ENCODE measurements at regions not wholly inside any gene's neighbourhood (a gene's known extent, or its start where the extent isn't known, plus 50 kb on each side); places are given as distances from the start of the nearest gene placed in this dataset.

GRCh38 chr19:46920362-46920761, 59.6 kb downstream of the ARHGAP35 start:
- H3K9ac ChIP-seq (ENCODE audit: low read depth, low read length, poor library complexity, severe bottlenecking), result no peak overlapping the region
- no peaks in the 10 kb centered on the region; the same call in 1 of the 2 replicates for H3F3A ChIP-seq (ENCODE audit: low read depth)
- H3K79me2 ChIP-seq (ENCODE audit: insufficient read depth, low read length), result peaks cover 64% of the 10 kb centered on the region
- no peaks in the 10 kb centered on the region for H3K27me3 ChIP-seq (ENCODE audit: insufficient read depth, low read length, poor library complexity, severe bottlenecking)
- H3K9me3 ChIP-seq (ENCODE audit: insufficient read depth, low read depth, low read length), result no peaks in the 10 kb centered on the region
- H4K20me1 ChIP-seq (ENCODE audit: insufficient read depth, low read length, poor library complexity, severe bottlenecking), result peaks cover 13% of the 10 kb centered on the region
- no peak overlapping the region for H3K4me3 ChIP-seq (ENCODE audit: low read length, poor library complexity, severe bottlenecking)
- H3K4me1 ChIP-seq (ENCODE audit: insufficient read depth, low read length, poor library complexity, severe bottlenecking), result peaks cover 14% of the 10 kb centered on the region
- H2AFZ ChIP-seq (ENCODE audit: low read length), result no peak overlapping the region
- no peak overlapping the region for H3K4me2 ChIP-seq (ENCODE audit: low read depth, low read length, poor library complexity, severe bottlenecking)
- TF ChIP-seq CTCF (conservative IDR thresholded peaks at IDR 0.05; ENCODE audit: low read length) (no peak), EZH2phosphoT487 (IDR thresholded peaks at IDR 0.05; ENCODE audit: borderline replicate concordance) (no peak)
- peaks cover 45% of the 10 kb centered on the region for H3K36me3 ChIP-seq (ENCODE audit: insufficient read depth, low read length)
- H3K9me2 ChIP-seq (replicated peaks; ENCODE audit: low read depth, low read length), result no peaks in the 10 kb centered on the region

DNA sequence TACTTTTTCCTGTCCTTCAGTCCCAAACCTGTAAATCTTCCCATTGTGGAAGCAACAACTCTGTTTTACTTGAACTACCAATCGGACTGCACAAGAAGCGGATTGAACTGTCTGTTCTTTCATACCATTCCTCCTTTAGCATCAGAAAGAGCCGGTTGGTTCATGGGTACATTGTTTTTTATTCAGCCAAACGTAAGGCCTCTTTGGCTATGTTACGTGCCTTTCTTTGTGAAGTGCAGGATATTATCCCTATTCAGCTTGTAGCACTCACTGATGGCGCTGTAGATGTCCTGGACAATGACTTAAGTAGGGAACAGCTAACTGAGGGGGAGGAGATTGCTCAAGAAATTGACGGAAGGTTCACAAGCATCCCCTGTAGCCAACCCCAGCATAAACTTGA, 60.3 kb downstream of the ARHGAP35 start:
- H3K36me3 ChIP-seq (ENCODE audit: insufficient read depth, low read length), result peaks cover 45% of the 10 kb centered on the region

DNA sequence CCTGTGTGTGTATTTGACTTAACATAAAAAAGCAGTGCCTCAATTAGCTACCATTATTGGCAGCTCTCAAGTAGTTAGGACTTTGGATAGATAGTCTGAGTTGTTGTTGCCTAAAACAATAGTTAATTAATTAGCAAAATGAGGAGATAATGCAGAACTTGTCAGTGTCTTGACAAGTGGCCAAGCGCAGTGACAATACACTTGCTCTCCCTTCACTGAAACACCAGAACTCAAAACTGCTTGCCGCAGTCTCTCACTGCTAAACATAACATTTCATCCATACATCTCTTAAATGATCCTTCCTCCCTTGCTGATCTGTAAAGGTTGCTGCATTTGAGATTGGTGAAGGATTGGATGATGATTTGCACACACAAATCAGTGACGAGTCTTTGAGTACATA, 61.7 kb downstream of the ARHGAP35 start:
- H3K4me1 ChIP-seq (ENCODE audit: insufficient read depth, low read length, poor library complexity, severe bottlenecking), result peaks cover 22% of the 10 kb centered on the region
- H3K9me3 ChIP-seq (ENCODE audit: insufficient read depth, low read depth, low read length), result no peaks in the 10 kb centered on the region
- H3K4me3 ChIP-seq (ENCODE audit: low read length, poor library complexity, severe bottlenecking), result no peak overlapping the region
- H3K36me3 ChIP-seq (ENCODE audit: insufficient read depth, low read length), result peaks cover 45% of the 10 kb centered on the region
- H3K4me2 ChIP-seq (ENCODE audit: low read depth, low read length, poor library complexity, severe bottlenecking), result no peak overlapping the region
- H4K20me1 ChIP-seq (ENCODE audit: insufficient read depth, low read length, poor library complexity, severe bottlenecking), result peaks cover 30% of the 10 kb centered on the region
- no peak overlapping the region for H3K9ac ChIP-seq (ENCODE audit: low read depth, low read length, poor library complexity, severe bottlenecking)
- H3K27me3 ChIP-seq (ENCODE audit: insufficient read depth, low read length, poor library complexity, severe bottlenecking), result no peaks in the 10 kb centered on the region
- no peaks in the 10 kb centered on the region for H3K9me2 ChIP-seq (replicated peaks; ENCODE audit: low read depth, low read length)
- H3K79me2 ChIP-seq (ENCODE audit: insufficient read depth, low read length), result peaks cover 67% of the 10 kb centered on the region
- H3F3A ChIP-seq (ENCODE audit: low read depth), result no peaks in the 10 kb centered on the region; the same call in 1 of the 2 replicates
- no peak overlapping the region for H2AFZ ChIP-seq (ENCODE audit: low read length)
- TF ChIP-seq EZH2phosphoT487 (IDR thresholded peaks at IDR 0.05; ENCODE audit: borderline replicate concordance) (no peak), CTCF (conservative IDR thresholded peaks at IDR 0.05; ENCODE audit: low read length) (no peak)

More for the DNA sequence above, 60.3 kb downstream of the ARHGAP35 start:
- Histone ChIP-seq H3K4me3 (ENCODE audit: low read length, poor library complexity, severe bottlenecking) (no peak overlapping the region), H3K79me2 (ENCODE audit: insufficient read depth, low read length) (peaks cover 64% of the 10 kb centered on the region), H3K4me1 (ENCODE audit: insufficient read depth, low read length, poor library complexity, severe bottlenecking) (peaks cover 15% of the 10 kb centered on the region), H2AFZ (ENCODE audit: low read length) (no peak overlapping the region), H3K9me3 (ENCODE audit: insufficient read depth, low read depth, low read length) (no peaks in the 10 kb centered on the region), H4K20me1 (ENCODE audit: insufficient read depth, low read length, poor library complexity, severe bottlenecking) (peaks cover 18% of the 10 kb centered on the region), H3K4me2 (ENCODE audit: low read depth, low read length, poor library complexity, severe bottlenecking) (no peak overlapping the region), H3K27me3 (ENCODE audit: insufficient read depth, low read length, poor library complexity, severe bottlenecking) (no peaks in the 10 kb centered on the region), H3F3A (ENCODE audit: low read depth) (no peaks in the 10 kb centered on the region; the same call in 1 of the 2 replicates), H3K9ac (ENCODE audit: low read depth, low read length, poor library complexity, severe bottlenecking) (no peak overlapping the region), H3K9me2 (replicated peaks; ENCODE audit: low read depth, low read length) (no peaks in the 10 kb centered on the region)
- no peak for TF ChIP-seq EZH2phosphoT487 (IDR thresholded peaks at IDR 0.05; ENCODE audit: borderline replicate concordance)
- TF ChIP-seq CTCF (conservative IDR thresholded peaks at IDR 0.05; ENCODE audit: low read length), result no peak
